Hepatic stellate cell (primary cell): ENCODE measurements at regions not wholly inside any gene's neighbourhood (a gene's known extent, or its start where the extent isn't known, plus 50 kb on each side); places are given as distances from the start of the nearest gene placed in this dataset.
"Not testable (repeated sequence)": the region's sequence is repeated elsewhere in the genome, so short reads cannot be mapped to it uniquely, and the experiment has no call there.

Experiments
- DNase-seq: peaks from one replicate; pipeline ENCODE4 v3.0.0; 2011; ENCODE audit warnings: low spot score

GRCh38 chr5:136740228-136740627 lies 374.9 kb upstream of the TRPC7 start:
- DNase-seq: no peak

- DNase-seq: not testable (repeated sequence)
These were observed 373.9 kb upstream of the TRPC7 start for GRCh38 chr5:136739271-136739670.

GRCh38 chr5:136738829-136739228 lies 373.5 kb upstream of the TRPC7 start:
- no peak for DNase-seq

- DNase-seq: no peak
These were observed 370.7 kb upstream of the TRPC7 start for GRCh38 chr5:136736021-136736420.

GRCh38 chr5:136735611-136736010 lies 370.3 kb upstream of the TRPC7 start:
- DNase-seq: not testable (repeated sequence)

GRCh38 chr5:136734628-136735027 lies 369.3 kb upstream of the TRPC7 start:
- DNase-seq: no peak

GRCh38 chr5:136732751-136733150 lies 367.4 kb upstream of the TRPC7 start:
- DNase-seq: no peak

GRCh38 chr5:136731241-136731900 lies 366.0 kb upstream of the TRPC7 start:
- no peak for DNase-seq

- no peak for DNase-seq
These were observed 365.1 kb upstream of the TRPC7 start for GRCh38 chr5:136730426-136730825.

GRCh38 chr5:136729901-136730355 lies 364.6 kb upstream of the TRPC7 start:
- DNase-seq: peak; percentile 62

- DNase-seq: no peak
These were observed 361.2 kb upstream of the TRPC7 start for GRCh38 chr5:136726506-136726905.

GRCh38 chr5:136724161-136724560 lies 358.8 kb upstream of the TRPC7 start:
- DNase-seq: no peak

GRCh38 chr5:136722581-136722980 lies 357.2 kb upstream of the TRPC7 start:
- DNase-seq: no peak

GRCh38 chr5:136722086-136722485 lies 356.7 kb upstream of the TRPC7 start:
- DNase-seq: no peak

- no peak for DNase-seq
These were observed 355.3 kb upstream of the TRPC7 start for GRCh38 chr5:136720674-136721073.

- DNase-seq: no peak
These were observed 352.6 kb upstream of the TRPC7 start for GRCh38 chr5:136717917-136718316.

GRCh38 chr5:136714286-136714685 lies 348.9 kb upstream of the TRPC7 start:
- no peak for DNase-seq

- no peak for DNase-seq
These were observed 347.3 kb upstream of the TRPC7 start for GRCh38 chr5:136712628-136713027.

GRCh38 chr5:136710834-136711233 lies 345.5 kb upstream of the TRPC7 start:
- DNase-seq: no peak

GRCh38 chr5:136703706-136704105 lies 338.4 kb upstream of the TRPC7 start:
- no peak for DNase-seq

- no peak for DNase-seq
These were observed 337.7 kb upstream of the TRPC7 start for GRCh38 chr5:136703036-136703435.

- no peak for DNase-seq
These were observed 335.8 kb upstream of the TRPC7 start for GRCh38 chr5:136701191-136701590.

- DNase-seq: no peak
These were observed 334.3 kb upstream of the TRPC7 start for GRCh38 chr5:136699651-136700050.

- no peak for DNase-seq
These were observed 333.6 kb upstream of the TRPC7 start for GRCh38 chr5:136698970-136699369.
